ENCODE measurements at regions not wholly inside any gene's neighbourhood (a gene's known extent, or its start where the extent isn't known, plus 50 kb on each side); places are given as distances from the start of the nearest gene placed in this dataset.

GRCh38 chr2:157076526-157077161 is 180.9 kb upstream of the GALNT5 start:
- DNase-seq: no peak

- no peak for DNase-seq
Observed at GRCh38 chr2:157077753-157078350, 179.7 kb upstream of the GALNT5 start.

GRCh38 chr2:157082950-157083349 is 174.6 kb upstream of the GALNT5 start:
- DNase-seq: no peak

- DNase-seq: no peak
Observed at GRCh38 chr2:157085522-157085921, 172.0 kb upstream of the GALNT5 start.

- peak in 1 of 2 experiments; percentile 39 for DNase-seq
Observed at GRCh38 chr2:157087373-157088002, 170.0 kb upstream of the GALNT5 start.

GRCh38 chr2:157093666-157094065 is 163.8 kb upstream of the GALNT5 start:
- DNase-seq: no peak

GRCh38 chr2:157105372-157105771 is 152.1 kb upstream of the GALNT5 start:
- no peak for DNase-seq

- no peak for DNase-seq
Observed at GRCh38 chr2:157106950-157107349, 150.6 kb upstream of the GALNT5 start.

- DNase-seq: no peak
Observed at GRCh38 chr2:157107460-157107859, 150.0 kb upstream of the GALNT5 start.

GRCh38 chr2:157107877-157108276 is 149.6 kb upstream of the GALNT5 start:
- peak; percentile 22 to 23 for DNase-seq

GRCh38 chr2:157122776-157123175 is 134.7 kb upstream of the GALNT5 start:
- no peak for DNase-seq

GRCh38 chr2:157124731-157125130 is 132.8 kb upstream of the GALNT5 start:
- DNase-seq: no peak

GRCh38 chr2:157125685-157126084 is 131.8 kb upstream of the GALNT5 start:
- no peak for DNase-seq

GRCh38 chr2:157127249-157128012 is 130.1 kb upstream of the GALNT5 start:
- no peak for DNase-seq

- DNase-seq: no peak
Observed at GRCh38 chr2:157143901-157144300, 113.6 kb upstream of the GALNT5 start.

GRCh38 chr2:157149270-157149669 is 108.2 kb upstream of the GALNT5 start:
- DNase-seq: no peak

- DNase-seq: no peak
Observed at GRCh38 chr2:157150747-157151146, 106.8 kb upstream of the GALNT5 start.

GRCh38 chr2:157152362-157152761 is 105.1 kb upstream of the GALNT5 start:
- no peak for DNase-seq

GRCh38 chr2:157155992-157156391 is 101.5 kb upstream of the GALNT5 start:
- no peak for DNase-seq

GRCh38 chr2:157158111-157158510 is 99.4 kb upstream of the GALNT5 start:
- DNase-seq: no peak

- no peak for DNase-seq
Observed at GRCh38 chr2:157159221-157159934, 98.1 kb upstream of the GALNT5 start.

GRCh38 chr2:157160111-157160510 is 97.4 kb upstream of the GALNT5 start:
- DNase-seq: no peak

- no peak for DNase-seq
Observed at GRCh38 chr2:157164370-157164769, 93.1 kb upstream of the GALNT5 start.
